ENCODE measurements at regions not wholly inside any gene's neighbourhood (a gene's known extent, or its start where the extent isn't known, plus 50 kb on each side); places are given as distances from the start of the nearest gene placed in this dataset.

DNA sequence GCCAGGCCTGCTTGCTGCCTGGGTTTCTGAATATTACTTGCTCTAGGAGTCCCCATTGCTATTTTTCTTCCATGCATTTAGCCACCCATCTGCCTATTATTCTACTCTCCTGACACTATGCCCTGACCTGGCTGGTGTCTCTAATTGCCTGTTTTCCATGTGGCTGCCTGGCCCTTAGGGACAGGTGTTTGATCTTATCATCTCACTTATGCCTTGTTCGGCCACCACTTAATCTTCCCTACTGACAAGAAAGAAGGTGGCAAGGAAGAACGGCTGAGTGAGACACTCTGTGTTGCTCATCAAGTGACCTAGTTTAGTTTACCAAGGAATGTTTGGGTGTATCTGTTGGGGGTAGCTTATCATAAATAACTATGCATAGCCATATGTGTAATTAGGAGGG lies 50.4 kb upstream of the RAPH1 start:
- in situ Hi-C loops (cut with HindIII; ENCODE audit: low pct_ligation_motif_present, low pct_unique_long_range_greater_than_20kb, low sequenced_read_pairs) = no loop called here

DNA sequence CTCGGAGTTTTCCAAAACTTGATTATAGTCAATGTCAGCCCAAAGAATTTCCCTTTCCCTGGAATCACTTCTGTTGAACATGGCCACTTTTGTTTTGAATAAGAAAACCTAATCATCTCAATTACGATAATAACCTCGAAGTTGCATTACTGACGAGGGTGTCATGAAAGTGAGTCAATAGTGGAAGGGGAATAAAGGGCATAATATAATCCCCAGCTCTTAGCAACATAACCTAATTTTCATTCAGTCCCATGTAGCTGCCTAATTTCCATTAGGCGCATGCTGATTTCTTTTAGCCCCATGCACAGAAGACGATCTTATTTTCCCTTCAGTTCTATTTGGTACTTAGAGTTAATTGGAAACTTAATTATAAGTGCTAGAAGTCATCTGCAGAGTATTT lies 51.1 kb upstream of the RAPH1 start:
- no peak for DNase-seq
- in situ Hi-C loops (cut with HindIII; ENCODE audit: low pct_ligation_motif_present, low pct_unique_long_range_greater_than_20kb, low sequenced_read_pairs) = no loop called here

More for the DNA sequence above, 50.4 kb upstream of the RAPH1 start:
- DNase-seq = no peak

DNA sequence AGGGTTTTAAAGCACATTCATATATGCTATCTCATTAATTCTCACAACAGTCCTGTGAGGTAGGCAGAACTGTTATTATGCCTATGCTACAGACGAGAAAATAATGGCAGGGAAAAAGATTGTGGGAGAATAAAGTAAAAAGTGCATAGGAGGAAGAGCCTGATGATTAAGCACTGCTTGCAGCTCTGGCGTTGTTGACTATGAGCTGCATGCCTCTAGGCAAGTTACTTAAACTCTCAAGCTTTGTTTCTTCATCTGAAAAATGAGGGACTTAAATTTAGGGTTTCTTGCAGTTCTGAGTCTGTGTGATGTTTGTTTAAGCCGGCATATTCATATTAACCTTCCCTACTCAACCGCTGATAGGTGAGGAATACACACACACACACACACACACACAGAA lies 51.6 kb upstream of the RAPH1 start:
- no peak for DNase-seq
- in situ Hi-C loops (cut with HindIII; ENCODE audit: low pct_ligation_motif_present, low pct_unique_long_range_greater_than_20kb, low sequenced_read_pairs) = no loop called here

DNA sequence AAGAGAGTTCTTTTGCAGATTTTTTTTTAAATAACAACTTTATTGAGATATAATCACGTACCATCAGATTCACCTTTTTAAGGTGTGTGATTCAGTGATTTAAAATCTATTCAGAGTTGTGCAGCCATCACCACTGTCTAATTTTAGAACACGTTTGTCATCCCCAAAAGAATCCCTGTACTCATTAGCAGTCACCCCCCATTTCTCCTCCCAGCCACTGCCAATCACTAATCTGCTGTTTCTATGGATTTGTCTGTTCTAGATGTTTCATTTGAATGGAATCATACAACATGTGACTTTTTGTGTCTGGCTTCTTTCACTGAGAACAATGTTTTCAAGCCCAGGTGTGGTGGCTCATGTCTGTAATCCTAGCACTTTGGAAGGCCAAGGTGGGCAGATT lies 55.4 kb upstream of the RAPH1 start:
- in situ Hi-C loops (cut with HindIII; ENCODE audit: low pct_ligation_motif_present, low pct_unique_long_range_greater_than_20kb, low sequenced_read_pairs) = no loop called here
- no peak for DNase-seq

DNA sequence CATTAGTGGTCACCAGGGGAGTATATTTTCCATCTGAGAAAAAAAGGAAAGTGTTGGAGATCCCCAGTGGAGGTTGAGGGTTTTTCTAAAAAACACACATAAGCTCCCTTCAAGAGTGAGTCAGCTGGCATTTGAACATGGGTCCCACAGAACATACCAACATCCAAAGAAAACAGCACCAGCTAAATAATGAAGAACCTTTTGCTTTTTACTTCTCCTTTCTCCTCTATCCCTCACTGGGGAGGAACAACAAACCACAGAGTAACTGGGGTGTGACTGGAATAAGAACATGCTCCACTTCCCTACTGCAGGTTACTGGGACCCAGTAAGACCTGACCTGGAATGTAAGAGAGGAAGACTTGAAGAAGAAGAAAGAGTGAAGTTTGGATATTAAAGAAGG lies 56.5 kb upstream of the RAPH1 start:
- in situ Hi-C loops (cut with HindIII; ENCODE audit: low pct_ligation_motif_present, low pct_unique_long_range_greater_than_20kb, low sequenced_read_pairs) = no loop called here
- no peak for DNase-seq

DNA sequence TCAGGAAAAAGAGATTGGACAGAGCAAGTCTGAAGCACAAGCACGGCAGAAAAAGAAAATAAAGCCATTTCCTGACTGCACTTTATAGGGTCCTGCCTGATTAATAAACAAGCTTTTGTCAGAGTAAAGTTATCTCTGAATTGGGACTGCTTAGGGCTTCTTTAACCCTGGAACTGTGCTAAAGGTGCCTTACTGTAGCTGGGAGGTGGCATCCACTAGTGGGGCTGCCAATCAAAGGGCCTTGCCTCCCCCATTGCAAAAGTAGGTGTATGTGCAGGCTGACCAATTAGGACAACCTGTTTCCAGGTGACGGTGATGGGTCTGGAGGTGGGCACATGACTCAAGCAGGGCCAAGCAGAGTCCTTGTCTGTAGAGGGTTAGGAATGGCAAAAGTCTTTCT lies 57.4 kb upstream of the RAPH1 start:
- no peak for DNase-seq
- in situ Hi-C loops (cut with HindIII; ENCODE audit: low pct_ligation_motif_present, low pct_unique_long_range_greater_than_20kb, low sequenced_read_pairs) = no loop called here

DNA sequence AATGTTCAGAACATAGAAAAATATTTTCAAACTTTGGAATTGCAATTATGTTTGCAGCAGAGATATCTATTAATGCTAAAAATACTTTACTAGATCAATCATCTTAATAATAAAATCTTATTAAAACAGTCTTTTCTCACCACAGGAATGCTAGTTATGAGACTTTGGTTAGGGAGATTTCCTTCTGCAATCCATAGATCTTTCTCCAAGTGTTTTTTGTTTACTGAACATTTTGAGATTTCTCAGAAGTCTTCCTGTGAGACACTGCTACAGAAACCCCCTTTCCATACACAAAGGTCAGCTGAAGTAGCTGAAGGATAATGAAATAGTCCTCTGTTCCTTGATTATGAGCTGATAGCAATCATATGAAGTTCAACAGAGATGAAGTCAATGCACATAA lies 59.4 kb upstream of the RAPH1 start:
- in situ Hi-C loops (cut with HindIII; ENCODE audit: low pct_ligation_motif_present, low pct_unique_long_range_greater_than_20kb, low sequenced_read_pairs) = no loop called here
- no peak for DNase-seq

DNA sequence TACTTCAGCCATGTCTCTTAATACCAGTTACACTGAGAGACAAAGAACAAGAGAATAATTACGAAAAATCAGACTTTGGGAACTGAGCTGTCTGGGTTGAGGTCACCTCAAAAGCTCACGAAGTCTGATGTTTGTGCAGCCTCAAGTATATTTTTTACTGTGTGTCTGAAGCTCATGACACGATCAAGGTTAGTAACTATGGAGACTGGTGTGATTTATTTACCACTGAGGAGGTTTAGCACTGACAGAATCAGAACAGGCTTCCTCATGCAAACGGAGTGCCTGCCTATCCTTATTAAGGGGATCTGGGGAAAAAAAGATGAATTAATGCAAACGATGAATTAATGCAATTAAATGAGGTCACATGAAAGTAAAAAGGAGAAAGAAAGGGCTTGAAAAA lies 61.1 kb upstream of the RAPH1 start:
- in situ Hi-C loops (cut with HindIII; ENCODE audit: low pct_ligation_motif_present, low pct_unique_long_range_greater_than_20kb, low sequenced_read_pairs) = no loop called here
- DNase-seq = no peak

DNA sequence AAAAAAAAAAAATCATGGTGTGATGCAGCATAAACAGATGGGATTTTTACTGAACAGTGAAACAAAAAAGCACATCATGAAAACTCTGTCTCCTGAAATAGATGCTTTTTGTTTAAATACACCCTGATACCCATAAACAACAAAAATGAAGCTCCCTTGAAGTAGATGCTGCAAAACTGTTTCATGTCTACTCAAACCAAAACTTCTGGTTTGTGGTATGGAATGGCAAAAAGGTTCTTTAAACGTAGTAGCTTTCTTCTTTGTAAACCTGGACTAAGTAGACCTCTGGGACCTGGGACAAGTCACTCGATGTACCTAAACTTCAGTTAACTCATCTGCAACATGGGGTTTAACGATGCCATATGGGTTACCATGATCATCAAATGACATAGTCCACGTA lies 64.4 kb upstream of the RAPH1 start:
- in situ Hi-C loops (cut with HindIII; ENCODE audit: low pct_ligation_motif_present, low pct_unique_long_range_greater_than_20kb, low sequenced_read_pairs) = no loop called here
- no peak for DNase-seq

DNA sequence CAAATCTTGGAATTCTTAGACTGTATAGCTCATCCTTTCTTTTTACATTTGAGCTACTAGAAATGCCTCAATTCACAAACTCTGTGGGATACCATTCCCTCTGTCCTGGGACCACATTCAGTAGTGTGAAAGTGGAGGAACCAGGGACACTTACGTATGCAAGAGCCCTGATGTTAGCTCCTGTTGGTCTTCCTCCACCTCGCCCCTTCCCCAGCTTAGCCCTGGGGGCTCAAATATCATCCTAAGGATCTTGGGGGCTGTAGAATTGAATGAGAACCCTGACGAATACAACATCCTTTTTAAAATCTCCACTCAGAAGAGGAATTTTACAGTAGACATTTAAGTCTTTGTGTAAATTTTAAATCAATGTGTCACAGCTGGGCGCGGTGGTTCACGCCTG lies 65.2 kb upstream of the RAPH1 start:
- in situ Hi-C loops (cut with HindIII; ENCODE audit: low pct_ligation_motif_present, low pct_unique_long_range_greater_than_20kb, low sequenced_read_pairs) = no loop called here
- no peak for DNase-seq

DNA sequence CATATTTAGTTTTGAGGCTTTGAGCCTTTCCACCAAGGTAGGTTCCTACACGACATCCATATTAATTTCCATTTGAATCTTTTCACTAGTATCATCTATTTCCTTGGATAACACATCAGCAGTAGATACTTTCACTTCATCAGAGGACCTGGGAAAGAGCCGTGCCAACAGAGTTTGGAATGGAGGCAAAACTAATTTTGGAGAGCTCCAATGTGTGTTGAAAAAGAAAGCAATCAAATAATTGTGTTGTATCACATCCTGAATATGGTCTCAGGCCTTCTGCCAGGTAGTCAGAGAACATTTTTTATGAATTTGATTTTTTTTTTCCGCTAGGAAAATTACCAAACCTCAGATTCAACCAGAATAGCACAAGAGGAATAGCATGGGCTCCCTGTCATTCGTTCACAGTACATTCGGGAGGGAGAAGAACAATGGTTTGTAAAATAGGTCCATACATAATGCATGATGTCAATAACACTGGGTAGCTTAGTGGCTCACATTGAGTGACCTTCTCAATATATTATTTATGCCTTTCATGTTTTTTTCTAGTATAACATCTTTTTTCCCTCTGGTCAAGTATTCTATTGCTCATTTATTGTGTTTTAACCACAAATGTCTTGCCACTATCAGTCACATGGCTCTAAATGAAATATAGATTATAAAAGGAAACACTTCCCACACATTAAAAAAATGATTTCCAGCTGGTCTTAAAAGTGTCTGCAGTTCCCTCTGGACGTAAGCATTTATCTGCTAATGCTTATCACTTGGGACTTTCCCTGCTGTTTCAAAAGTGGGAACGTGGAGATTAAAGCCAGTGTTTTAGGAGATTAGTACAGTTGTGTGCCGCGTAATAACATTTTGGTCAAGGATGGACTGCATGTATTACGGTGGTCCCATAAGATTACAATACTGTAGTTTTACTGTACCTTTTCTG lies 68.6 kb upstream of the RAPH1 start:
- no peak for DNase-seq
- in situ Hi-C loops (cut with HindIII; ENCODE audit: low pct_ligation_motif_present, low pct_unique_long_range_greater_than_20kb, low sequenced_read_pairs) = no loop called here

DNA sequence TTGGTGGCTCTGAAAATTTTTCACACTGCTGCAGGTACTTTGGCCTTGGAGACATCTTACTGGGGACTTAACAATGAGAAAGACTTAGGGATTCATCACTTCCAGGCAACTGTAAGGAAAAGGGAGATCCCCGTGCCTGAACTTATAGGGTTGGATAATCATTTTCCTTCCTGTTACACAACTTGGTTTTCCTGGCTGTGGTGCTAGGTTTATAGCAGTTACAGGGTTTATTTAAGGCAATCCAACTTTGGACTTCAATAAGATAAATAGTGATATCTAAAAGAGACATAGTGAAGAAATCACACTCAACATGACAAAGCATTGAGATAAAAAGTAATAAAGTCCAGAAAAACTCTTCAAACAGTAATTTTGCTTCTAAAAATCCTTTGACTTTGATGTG lies 70.2 kb upstream of the RAPH1 start:
- in situ Hi-C loops (cut with HindIII; ENCODE audit: low pct_ligation_motif_present, low pct_unique_long_range_greater_than_20kb, low sequenced_read_pairs) = no loop called here
- no peak for DNase-seq

DNA sequence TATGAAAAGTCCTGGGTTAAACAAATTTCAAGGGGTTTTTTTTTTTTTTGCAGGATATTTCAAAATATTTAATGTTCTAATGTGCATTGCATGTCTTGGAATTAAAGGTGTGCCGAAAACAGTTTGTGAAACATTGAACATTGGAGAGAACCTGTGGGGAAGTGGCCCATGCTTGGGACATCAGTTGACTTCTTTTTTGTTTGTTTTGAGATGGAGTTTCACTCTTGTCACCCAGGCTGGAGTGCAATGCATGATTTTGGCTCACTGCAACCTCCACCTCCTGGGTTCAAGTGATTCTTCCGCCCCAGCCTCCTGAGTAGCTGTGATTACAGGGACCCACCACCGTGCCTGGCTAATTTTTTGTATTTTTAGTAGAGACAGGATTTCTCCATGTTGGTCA lies 71.0 kb upstream of the RAPH1 start:
- no peak for DNase-seq
- in situ Hi-C loops (cut with HindIII; ENCODE audit: low pct_ligation_motif_present, low pct_unique_long_range_greater_than_20kb, low sequenced_read_pairs) = no loop called here

DNA sequence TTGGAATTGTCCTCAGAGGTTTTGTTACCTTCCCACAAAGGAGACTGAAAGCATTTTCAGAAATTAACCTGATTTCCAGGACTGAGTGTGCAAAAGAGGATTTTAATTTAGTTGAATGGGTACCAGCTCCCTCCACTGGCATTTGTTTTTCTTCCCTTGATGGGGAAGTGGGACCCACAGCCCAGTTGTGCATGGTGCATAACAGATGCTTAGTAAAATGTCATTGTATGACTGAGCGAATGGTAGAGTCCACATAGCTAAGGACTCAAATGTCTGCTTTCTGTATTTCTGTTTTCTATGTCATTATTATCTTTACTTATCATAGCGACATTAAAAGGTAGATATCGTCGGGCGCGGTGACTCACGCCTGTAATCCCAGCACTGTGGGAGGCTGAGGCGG lies 75.5 kb upstream of the RAPH1 start:
- DNase-seq = no peak
- in situ Hi-C loops (cut with HindIII; ENCODE audit: low pct_ligation_motif_present, low pct_unique_long_range_greater_than_20kb, low sequenced_read_pairs) = no loop called here

DNA sequence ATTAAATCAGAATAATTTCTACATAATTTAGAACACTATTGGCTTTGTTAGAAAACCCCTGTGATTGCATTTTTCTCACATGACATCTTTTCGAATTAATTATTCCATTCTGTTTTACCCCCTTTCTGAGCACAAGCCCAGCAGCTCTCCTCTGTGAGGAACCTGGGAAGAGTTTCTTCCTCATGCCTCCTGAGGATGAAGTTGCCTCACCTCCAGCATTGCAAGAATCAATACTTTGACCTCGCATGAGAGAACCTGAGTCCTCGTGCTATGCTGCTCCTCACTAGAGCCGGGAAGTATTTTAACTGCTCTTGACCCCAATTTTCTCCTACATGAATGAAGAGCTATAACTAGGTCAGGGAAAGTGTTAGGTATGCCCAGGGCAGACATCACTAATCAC lies 77.1 kb upstream of the RAPH1 start:
- in situ Hi-C loops (cut with HindIII; ENCODE audit: low pct_ligation_motif_present, low pct_unique_long_range_greater_than_20kb, low sequenced_read_pairs) = no loop called here
- no peak for DNase-seq

DNA sequence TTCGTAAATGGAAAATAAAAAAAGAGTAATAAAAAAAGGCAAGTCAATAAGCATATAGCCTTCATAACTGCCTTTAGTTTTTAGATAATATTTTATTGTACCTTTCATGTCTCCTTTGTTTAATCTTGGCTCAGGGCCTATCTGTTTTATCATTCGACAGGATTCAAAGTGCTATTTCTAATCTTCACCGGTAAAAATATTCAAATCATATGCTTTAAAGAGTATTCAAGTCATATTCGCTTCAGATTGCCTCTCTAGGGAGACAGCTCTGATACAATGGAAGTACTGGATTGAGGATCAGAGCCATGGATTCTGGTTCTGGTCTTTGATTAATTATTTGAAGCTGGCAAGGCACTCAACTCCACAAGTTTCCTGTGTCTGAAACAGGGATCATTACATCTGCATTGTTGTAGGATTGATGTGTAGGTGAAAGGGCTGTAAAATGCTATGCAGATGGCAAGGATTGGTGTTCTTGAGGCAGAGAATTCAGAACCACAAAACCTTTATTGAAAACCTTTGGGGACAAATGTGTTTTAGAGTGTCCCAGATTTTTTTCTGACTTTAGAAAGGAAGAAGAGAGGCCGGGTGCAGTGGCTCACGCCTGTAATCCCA lies 84.3 kb upstream of the RAPH1 start:
- in situ Hi-C loops (cut with HindIII; ENCODE audit: low pct_ligation_motif_present, low pct_unique_long_range_greater_than_20kb, low sequenced_read_pairs) = no loop called here
- no peak for DNase-seq

DNA sequence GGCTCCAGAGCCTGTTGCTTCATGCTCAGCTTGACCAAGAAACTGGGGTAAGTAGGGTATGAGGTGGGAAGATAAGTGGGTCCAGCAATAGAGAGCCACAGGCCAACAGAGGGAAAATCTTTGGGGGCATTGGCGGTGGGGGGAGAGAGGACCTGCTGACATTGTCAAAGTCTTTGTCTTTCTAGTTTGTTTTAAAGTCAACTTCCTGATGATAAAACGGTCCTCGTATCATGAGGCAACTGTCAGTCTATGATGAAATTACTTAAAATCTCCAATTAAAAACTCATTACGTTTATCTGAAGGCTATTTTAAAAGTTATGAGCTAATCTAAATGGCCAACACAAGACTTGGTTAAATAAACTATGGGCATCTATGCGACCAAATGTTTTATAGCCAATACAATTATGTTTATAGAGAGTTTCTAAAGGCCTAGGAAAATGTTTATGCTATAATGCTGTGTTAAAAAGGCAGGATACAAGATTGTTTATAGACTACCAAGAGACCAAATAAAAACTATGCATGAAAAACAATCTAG lies 84.4 kb upstream of the CD28 start:
- no peak for DNase-seq
- in situ Hi-C loops (cut with HindIII; ENCODE audit: low pct_ligation_motif_present, low pct_unique_long_range_greater_than_20kb, low sequenced_read_pairs) = no loop called here

DNA sequence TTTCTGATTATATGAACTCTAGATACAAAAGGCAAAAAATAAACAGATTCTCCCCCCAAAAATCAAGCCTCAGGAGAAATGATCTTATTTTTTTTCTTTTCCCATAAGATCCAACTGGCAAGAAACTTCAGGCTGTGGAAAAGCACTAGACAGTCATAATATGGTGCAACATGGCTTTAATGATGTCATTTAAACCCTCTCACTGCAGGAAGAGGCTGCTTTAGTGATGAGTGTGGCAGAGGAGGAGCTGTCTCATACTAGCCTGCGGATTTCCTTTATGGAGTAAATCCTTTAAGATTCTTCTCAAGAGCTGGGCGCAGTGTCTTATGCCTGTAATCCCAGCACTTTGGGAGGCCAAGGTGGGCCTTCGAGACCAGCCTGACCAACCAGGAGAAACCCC lies 83.3 kb upstream of the CD28 start:
- peak; percentile 33 for DNase-seq
- in situ Hi-C loops (cut with HindIII; ENCODE audit: low pct_ligation_motif_present, low pct_unique_long_range_greater_than_20kb, low sequenced_read_pairs) = no loop called here

DNA sequence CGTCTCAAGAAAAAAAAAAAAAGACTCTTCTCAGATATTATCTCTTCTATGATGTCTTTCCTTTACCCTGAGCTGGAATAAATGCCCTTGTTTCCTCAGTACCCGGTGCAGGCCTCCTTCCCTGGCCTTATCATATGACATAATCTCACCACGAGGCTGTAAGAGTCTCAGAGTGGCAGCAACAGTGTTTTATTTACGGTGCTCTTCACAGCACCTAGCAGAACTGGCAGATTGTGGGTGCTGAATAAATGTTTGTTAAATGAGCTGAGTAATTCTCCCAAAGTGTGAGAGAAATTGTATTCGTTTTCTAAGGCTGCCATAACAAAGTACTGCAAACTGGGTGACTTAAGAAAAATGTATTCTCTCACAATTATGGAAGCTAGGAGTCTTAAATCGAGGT lies 82.8 kb upstream of the CD28 start:
- in situ Hi-C loops (cut with HindIII; ENCODE audit: low pct_ligation_motif_present, low pct_unique_long_range_greater_than_20kb, low sequenced_read_pairs) = no loop called here
- no peak for DNase-seq

DNA sequence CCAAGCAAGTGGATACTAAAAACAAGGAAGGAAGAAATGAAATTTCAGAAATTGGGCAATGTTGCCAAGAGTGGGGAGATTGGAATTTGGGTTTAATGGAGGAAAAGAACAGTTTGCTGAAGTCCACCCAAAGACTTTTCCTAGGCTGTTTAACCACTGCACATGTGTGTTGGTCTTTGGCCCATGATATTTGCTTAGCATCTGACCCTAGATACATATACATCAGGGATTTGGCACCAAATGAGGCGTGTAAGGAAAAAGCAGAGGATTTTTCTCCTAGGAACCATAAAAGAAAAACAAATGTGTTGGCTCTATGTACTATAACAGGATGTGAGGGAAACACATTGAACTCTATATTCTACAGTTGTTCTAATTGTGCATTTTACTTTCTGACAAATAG lies 80.7 kb upstream of the CD28 start:
- in situ Hi-C loops (cut with HindIII; ENCODE audit: low pct_ligation_motif_present, low pct_unique_long_range_greater_than_20kb, low sequenced_read_pairs) = no loop called here
- DNase-seq = no peak

Data from ACHN (cell line).